B cell (primary cell): ENCODE measurements at regions not wholly inside any gene's neighbourhood (a gene's known extent, or its start where the extent isn't known, plus 50 kb on each side); places are given as distances from the start of the nearest gene placed in this dataset.

Source experiments
- CTCF ChIP-seq: fragments of 200-600 bp; IDR thresholded peaks from one replicate; pipeline ENCODE4 v1.8.0; 2022; ENCODE audit warnings: antibody characterized with exemption, mild to moderate bottlenecking
- EZH2 ChIP-seq: IDR thresholded peaks from 2 replicates; pipeline ENCODE4 v1.6.1; 2012; ENCODE audit warnings: borderline replicate concordance, low read depth, mild to moderate bottlenecking, moderate library complexity, low read length; ENCODE audit not compliant: insufficient read depth, poor library complexity, severe bottlenecking

- TF ChIP-seq CTCF (no peak), EZH2 (no peak)
These were observed 339.0 kb downstream of the ENC1 start for GRCh38 chr5:74301576-74301975.
